CD4-positive, alpha-beta T cell treated with Interferon gamma for 1 hour (primary cell): ENCODE measurements at regions not wholly inside any gene's neighbourhood (a gene's known extent, or its start where the extent isn't known, plus 50 kb on each side); places are given as distances from the start of the nearest gene placed in this dataset.

Experiments used
- DNase-seq: peaks from one replicate; pipeline ENCODE4 v3.0.0-alpha.2; 2020

DNA sequence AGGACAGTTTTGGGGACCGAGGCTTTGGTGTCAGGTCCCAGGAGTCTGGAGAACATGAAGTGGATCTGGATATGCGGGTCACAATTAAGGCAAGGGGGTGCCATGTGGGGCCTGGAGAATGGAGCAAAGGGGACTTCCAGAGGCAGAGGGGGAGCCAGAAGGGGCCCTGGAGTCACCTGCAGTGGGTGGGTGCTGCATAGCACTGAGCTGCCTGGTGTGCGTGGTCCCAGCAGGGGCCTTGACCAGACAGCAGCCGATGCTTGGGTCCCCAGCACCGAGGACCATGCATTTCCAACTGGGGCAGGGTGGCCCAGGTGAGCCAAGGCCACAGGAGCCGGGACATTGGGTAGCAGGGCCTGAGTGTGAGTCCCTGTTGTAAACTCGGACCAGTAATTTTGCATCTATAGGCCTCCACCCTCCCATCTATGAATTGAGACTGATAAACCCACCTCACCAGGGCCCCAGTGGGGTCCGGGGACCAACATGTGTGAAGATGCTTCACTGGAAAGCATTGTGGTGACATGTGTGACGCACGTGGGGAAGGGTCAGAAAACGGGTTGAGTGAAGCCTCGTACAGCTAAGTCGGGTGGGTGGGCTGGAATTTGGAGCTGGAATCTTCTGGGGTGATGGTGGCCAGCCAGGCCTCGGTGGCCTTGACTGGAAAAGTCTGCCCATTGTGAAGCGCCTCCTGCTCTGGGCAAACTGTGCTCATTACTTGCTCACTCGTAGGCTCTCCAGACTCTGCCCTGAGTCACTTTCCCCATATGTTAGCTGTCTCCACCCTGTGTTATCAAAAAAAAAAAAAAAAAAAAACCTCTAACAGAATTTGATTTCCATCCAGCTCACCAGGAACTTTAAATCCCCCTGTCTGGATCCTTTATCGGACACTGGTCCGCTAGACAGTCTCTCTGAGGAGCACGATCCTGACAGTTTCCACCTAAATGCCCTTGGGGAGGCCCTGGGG is 90.5 kb upstream of the ZNF469 start:
- no peak for DNase-seq

DNA sequence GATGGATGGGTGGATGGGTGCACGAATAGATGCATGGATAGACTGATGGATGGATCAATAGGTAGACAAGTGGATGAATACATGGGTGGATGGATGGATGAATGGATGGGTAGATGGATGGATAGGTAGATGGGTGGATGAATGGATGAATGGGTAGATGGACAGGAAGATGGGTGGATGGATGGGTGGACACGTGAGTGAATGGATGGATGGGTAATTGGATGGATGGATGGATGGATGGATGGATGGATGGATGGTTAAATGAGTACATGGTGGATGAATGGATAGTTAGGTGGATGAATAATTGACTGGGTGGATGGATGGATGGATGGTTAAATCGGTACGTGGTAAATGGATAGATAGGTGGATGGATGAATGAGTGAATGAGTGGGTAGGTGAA is 89.7 kb upstream of the ZNF469 start:
- no peak for DNase-seq

DNA sequence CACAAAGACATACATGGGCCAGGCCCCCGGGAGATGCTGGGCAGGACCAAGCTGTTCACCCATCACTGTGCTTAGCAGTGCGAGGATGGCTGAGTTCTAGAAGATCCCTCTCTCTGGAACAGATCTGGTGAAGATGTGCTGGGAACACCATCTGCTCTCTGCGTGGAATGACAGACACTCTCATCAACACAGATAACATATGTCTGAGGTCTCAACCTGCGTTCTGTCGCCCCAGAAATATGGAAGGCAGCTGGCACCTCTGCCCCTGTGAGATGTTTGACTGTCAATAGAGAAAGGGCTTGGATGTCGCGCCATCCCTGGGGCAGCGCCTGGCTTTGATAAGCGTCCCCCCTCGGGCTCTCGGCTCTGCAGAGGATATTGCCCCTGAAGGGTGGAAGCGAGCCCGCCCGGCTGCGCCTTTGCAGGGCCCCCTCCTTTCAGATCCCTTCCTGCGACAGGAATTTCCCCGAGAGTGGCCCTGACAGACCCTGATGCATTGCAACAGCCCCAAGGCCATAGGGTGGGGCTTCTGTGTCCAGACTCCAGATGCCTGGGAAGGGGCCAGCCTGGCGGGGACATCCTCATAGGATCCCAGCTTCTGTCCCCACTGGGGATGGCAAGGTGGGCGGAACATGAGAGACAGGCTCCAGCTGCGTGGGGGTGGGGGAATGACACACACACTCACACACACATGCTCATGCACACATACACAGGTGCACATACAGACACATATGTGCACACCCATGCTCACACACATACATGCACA is 86.9 kb upstream of the ZNF469 start:
- DNase-seq: no peak

DNA sequence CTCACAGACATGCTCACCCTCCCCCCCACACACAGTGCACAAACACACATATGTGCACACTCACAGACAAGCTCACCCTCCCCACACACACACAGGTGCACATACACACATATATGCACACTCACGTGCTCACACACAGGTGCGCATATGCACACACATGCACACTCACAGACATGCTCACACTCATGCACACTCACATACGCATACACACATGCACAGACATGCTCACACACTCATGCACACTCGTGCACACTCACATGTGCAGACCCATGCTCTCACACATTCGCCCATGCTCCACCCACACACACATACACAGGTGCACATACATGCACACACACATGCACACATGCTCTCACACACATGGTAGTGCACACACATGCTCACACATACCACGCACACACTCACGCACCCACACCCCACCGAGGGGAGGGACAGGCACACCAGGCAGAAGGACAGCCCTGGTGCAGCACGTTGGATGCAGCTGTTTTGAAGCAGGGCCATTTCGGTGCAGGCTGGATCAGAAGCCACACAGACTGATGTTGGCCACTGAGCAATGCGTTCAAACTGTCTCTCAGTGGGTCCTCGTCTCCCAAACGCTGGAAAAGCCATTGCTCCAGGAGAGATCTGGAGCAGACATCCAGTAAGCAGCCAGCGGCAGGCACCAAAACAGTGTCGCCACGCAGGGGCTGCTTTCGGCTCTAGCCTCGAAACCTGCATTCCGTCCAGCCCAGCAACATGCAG is 86.2 kb upstream of the ZNF469 start:
- DNase-seq: no peak

DNA sequence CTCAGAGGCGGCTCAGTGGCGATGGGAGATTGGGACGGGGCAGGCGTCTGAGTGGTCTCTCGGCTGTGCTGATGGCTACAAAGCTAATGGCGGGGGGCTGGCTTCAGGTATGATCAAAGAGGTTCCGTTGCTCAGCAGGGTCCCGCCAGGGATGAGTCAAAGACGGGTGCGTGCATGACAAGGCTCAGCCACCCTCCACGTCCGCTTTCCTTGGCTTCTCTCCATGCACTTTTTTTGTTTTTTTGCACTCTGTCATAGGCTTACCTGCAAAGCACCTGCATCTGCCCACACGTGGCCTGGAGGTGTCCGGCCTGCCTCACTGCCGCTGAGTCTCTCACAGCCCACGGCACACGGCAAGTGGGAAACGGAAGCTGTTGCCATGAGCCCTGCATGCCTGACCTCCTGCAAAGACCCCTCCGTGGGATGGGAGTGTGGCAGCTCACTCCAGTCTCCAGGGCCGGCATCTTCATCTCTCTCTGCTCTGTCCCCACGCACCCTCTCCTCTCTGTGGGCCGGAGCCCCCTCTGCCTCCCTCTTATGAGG is 85.5 kb upstream of the ZNF469 start:
- DNase-seq: no peak

DNA sequence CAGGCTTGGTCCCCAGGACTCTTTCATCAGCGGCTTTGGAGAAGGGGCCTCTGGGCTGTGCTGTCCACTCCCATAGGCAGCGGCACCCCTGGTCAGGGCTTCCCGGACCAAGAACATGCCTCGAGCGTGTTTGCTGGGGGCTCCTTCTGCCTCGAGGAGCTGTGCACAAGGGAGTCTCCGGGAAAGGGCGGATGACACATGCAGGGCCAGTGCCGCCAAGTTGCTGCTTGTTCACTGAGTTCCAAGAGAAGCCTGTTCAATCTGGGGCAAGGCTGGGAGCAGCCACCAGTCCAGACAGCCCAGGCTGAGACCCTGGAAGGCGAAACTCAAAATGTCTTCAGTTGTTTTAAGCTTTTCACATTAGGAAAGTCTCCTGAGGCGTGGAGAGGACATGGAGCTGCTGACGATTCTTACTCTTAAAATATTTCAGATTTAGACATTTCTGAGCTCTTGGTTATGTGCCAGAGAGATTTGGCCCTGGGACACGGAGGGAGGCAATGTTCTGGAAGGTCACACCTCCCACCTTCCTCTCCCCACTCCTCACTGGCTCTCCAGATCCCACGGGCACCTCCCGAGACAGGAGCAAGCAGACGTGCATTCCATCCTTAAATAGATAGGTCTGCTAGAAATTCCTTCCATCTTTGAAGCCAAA is 84.5 kb upstream of the ZNF469 start:
- no peak for DNase-seq

DNA sequence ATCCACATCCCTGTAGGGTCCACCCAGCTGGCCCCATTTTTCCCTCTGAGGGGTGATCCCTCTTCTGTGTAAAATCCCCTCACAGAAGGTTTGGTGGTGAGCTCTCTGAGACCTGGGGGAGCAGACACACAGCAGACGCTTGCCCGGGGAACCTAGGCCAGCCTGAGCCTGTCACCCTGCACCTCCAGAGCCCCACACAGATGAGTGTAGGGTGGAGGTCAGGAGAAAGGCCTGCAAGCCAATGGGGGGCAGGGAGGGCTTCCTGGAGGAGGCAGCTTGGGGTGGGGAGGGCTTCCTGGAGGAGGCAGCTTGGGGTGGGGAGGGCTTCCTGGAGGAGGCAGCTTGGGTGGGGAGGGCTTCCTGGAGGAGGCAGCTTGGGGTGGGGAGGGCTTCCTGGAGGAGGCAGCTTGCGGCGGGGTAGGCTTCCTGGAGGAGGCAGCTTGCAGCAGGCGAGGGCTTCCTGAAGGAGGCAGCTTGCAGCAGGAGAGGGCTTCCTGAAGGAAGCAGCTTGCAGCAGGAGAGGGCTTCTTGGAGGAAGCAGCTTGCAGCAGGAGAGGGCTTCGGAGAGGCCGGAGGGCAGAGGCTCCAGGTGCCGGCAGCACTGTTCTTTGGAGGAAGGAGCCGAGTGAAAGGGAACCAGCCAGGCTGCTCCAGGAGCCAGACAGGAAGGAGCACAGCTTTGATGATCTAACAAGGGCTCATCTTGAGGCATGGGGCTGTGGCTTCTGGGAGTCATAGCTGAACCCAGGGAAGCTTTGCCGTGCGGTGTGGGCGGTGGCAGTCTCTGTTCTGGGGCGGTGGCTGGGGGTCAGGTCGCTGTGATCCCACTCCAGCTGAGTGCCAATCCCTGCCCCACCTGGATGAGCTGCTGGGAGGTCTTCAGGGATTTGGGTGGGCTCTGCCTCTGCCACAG is 83.7 kb upstream of the ZNF469 start:
- no peak for DNase-seq

DNA sequence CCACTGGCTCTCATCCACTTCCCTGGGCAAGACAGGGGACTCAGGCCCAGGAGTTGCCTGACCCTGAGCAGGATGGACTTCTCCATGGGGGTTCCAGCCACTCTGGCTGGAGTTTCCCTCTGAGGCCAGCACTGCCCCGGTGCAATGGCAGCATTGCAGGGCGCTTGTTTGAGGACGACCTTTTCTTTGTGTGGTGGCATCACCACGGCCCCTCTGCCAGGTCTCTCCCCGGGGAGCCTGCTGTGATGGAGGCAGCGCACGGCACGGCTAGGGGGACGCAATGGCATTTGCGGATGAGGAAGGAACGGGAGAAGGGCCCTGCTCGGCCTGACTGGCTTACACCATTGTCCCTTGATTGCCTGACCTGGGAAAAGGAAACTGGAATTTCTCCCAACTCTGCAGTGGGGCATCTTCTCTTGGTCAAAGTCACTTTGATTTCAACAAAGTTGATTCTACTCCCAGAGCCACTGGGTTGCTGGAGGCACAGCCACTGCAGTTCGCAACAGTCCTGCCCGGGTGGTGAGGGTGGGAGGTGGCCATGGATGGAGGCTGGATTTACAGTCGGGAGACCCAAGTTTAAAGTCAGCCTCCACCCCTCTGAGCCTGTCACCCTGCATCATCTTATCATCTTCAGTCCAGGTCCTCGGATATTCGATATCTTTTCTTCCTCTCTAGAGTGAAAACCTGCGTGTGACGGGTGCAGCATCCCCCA is 82.9 kb upstream of the ZNF469 start:
- DNase-seq: no peak

DNA sequence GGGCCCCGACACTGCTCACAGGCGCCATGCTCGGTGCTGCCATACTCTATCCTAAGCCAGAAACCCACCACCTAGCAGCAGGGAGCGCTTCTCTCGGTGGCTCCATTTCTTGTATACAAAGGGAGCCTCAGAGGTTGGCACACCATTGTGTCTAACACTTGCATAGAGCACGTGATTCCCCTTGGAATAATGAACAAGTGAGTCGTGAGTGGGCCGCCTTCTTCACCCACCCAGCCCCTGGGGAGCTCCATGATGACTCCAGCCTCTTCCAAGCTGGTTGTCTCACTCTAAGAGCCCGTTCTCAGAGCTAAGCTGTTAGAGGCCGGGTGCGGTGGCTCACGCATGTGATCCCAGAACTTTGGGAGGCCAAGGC is 82.3 kb upstream of the ZNF469 start:
- DNase-seq: no peak

DNA sequence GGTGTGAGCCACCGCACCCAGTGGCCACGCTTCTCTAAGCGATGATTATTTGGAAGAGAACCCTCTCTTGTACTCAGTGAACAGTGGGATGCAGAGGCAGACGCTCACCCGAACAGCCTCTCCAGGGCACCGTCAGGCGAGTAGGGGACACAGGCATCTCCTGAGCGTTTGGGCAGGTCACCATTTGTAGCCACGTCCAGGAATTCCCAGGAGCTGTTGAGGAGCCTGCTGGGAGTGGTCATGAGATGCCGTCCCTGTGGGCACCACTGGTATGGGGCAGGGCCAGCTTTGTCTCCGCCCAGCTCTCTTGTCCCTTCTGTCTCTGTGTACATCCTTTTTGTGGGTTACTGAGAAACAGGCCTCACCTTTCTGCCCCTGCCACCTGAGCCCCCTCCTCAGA is 81.3 kb upstream of the ZNF469 start:
- DNase-seq: no peak

DNA sequence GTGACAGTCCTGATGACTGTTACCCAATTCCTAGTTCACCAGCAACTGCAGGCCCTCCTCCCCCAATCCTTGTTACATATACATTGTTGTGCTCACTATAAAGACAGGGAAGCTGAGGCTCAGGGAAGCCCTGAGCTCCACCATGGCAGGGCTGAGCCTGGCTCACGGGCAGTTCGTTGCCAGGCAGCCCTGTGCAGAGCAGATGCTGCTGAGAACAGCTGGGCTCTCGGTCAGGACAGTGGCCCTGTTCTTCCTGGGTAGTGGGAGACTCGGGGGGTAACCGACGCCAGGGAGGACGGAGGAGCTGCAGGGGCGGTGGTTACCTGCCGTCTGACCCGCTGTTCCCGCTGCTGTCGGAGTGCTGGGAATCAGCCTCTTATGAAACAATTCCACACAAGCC is 80.9 kb upstream of the ZNF469 start:
- DNase-seq: no peak

DNA sequence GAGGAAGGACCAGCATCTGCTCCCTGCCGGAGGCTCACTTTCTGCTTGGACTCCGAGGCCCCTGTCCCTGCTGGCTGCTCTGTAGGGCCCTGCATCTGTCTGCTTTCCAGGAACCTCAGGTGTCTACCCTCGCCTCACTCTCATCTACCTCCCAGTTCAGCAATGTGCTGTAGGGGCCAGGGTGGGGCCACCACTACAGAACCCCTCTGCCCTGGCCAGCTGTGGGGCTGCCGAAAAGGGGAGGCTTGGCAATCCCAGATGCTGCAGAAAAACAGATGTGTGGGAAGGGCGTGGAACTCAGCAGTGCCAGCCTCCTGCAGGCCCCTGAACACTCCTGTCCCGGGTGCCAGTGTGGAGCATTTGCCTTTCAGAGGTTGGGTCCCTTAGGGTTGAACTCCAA is 80.1 kb upstream of the ZNF469 start:
- no peak for DNase-seq

DNA sequence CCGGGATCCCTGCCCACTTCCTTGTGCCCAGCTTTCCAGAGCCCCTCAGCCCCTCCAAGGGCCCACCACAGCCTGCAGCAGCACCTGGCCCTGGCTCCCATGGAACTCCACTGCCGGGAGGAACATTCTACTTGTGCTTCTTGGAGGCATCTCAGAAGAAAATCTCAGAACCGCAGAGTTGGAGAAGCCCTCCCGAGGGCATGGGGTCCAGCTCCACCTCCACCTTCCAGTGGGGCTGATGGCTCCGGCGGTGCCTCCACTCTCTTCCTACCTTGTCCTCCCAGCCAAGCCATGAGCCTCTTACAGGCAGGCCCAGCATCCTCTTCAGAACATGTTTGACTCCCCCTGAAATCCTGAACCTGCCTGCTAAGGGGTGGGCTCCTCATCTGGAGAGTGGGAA is 79.4 kb upstream of the ZNF469 start:
- DNase-seq: no peak

DNA sequence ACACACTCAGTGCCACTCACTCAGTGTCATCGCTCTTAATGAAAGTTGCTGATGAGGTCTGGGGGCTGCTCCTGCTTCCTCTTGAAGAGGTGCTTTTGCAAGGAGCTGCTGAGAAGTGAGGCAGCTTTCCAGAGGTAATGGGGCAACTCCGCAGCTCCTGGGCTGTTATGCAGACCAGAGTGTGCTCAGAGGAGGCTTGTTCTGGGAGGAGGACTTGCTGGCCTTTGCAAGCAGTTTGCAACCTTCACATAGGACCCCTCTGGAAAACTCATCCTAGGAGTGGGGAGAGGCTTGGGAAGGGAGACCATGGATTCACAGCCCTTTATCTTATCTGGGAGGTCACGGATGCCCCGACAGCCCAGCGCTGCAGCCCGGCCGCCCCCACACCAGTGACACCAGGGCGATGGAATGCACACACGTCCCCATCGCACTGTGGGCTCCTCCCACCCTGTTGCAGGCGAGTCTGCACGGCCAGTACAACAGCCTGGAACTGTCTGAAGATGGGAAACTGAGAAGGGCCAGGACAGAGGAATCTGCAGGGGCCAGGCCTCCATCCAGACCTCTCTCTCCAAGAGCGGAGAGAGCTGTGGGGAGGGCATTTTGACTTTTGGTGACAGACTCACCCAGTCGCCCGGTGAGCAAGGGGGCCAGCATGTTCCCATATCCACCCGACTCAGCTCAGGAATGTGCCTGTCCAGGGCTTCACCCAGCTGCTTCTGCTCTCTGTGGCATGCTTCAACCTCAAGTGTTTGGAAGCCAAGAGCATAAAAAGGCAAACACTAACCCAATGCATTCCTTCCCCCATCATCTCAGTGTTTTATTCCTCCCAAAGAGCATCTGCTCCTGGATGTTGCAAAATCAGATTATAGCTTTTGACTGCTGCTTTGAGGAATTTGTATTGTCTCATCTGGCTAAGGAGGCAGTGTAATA is 78.6 kb upstream of the ZNF469 start:
- DNase-seq: no peak

DNA sequence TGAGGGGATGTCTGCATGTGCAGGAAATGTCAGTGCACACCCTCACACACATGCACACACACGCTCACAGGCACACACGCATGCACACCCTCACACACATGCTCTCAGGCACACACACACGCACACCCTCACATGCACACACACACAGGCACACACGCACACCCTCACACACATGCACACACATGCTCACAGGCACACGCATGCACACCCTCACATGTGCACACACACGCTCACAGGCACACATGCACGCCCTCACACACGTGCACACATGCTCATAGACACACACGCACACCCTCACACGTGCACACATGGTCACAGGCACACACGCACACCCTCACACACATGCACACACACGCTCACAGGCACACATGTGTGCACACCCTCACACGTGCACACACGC is 77.6 kb upstream of the ZNF469 start:
- DNase-seq: no peak

DNA sequence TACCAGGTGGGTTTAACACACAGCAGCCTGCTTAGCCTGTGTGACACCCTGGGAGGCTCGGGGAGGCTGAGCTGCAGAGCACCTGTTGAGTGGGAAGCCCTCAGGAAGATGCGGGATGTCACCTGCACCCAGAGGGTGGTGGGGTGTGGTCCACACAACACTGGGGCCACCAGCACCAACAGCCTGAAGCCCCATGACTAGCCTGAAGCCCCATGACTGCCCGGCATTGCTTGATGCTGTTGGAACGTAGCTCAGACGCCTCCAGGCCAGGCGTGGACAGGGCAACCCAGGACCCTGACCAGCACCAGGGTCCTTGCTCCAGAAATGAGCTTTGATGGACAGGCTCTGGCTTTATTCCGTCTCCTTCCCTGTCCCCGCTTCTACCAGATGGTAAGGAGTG is 76.3 kb upstream of the ZNF469 start:
- no peak for DNase-seq

DNA sequence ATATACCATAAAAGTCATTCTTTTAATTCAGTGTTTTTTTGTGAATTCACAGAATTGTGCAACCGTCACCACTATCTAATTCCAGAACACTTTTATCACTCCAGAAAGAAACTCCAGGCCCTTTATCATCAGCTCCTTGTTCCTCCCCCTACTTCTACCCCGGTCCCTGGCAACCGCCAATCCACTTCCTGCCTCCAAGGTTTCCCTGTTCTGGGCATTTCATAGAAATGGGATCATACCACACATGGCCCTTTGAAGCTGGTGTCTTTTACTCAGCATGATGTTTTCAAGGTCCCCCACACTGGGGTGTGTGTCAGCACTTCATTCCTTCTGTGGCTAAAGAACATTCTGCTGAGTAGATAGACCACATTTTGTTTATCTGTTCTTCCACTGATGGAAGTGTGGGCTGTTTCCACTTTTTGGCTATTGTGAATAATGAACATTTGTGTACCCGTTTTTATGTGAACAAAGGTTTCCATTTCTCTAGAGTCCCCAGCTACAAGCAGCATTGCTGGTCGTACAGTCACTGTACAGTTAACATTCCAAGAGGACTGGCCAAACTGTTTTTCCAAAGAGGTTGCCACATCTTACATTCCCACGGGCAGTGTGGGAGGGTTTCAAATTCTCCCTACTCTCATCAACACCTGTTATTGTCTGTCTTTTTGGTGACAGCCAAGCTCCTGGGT is 75.8 kb upstream of the ZNF469 start:
- DNase-seq: no peak

DNA sequence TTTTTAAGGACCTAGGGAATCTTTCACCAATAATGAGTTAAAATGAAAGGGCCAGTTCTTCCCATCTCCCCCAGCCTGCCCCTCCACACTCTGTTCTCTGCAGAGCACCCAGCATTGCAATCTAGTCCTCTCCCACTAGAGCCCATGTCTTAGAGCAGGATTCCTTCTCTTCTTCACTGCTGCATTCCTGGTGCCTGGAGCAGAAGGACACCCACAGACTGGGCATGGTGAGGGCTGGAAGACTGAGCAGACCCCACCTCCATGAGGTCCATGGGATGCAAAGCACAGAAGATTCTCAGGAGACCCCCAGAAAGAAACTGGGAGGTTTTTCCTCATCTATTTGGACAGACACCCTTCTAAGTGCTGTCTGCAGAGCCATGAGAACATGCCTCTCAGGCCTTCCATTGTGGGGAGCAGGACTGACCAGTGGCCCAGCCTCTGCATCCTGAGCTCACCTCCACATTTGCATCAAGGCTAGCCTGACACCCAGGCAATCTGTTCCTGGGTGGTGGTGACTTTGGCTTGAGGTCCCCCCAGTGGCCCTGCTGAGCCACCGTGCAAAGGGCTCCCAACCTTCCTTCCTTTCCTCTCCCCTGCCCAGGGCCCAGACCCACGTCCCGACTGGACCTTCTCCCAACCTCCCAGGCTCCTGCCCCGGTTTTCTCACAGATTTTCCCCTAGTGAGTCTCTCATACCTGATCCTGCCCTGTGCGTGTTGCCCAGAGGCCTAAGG is 74.2 kb upstream of the ZNF469 start:
- no peak for DNase-seq
